Thymus (tissue), 11 donors: ENCODE measurements at regions not wholly inside any gene's neighbourhood (a gene's known extent, or its start where the extent isn't known, plus 50 kb on each side); places are given as distances from the start of the nearest gene placed in this dataset.

ENCODE experiments used
- DNase-seq, 9 donors: peaks; one replicate each; pipeline ENCODE4 v3.0.0-alpha.2; 2013; ENCODE audit warnings: low spot score in 9 of 9, low read depth in 6 of 9, missing footprints in 1 of 9
- H3K27ac ChIP-seq, 2 donors: one replicate each; pipeline ENCODE4 v1.5.1; 2013; ENCODE audit warnings: control low read depth in 1 of 2, low read depth in 1 of 2, low read length in 1 of 2, mild to moderate bottlenecking in 1 of 2, moderate library complexity in 1 of 2
- H3K27me3 ChIP-seq, 2 donors: one replicate each; pipeline ENCODE4 v1.5.1; 2013; ENCODE audit warnings: low read length in 1 of 2; ENCODE audit not compliant: control insufficient read depth in 2 of 2, insufficient read depth in 1 of 2
- H3K36me3 ChIP-seq, 2 donors: one replicate each; pipeline ENCODE4 v1.5.1; 2013; ENCODE audit warnings: low read length in 1 of 2, mild to moderate bottlenecking in 1 of 2, moderate library complexity in 1 of 2; ENCODE audit not compliant: control insufficient read depth in 2 of 2, insufficient read depth in 2 of 2
- H3K4me1 ChIP-seq, 2 donors: one replicate each; pipeline ENCODE4 v1.5.1; 2013; ENCODE audit warnings: low read length in 2 of 2; ENCODE audit not compliant: control insufficient read depth in 2 of 2, insufficient read depth in 2 of 2
- H3K4me3 ChIP-seq, 2 donors: one replicate each; pipeline ENCODE4 v1.5.1; 2013; ENCODE audit warnings: low read length in 2 of 2, control low read depth in 1 of 2, mild to moderate bottlenecking in 1 of 2
- H3K9me3 ChIP-seq, 2 donors: one replicate each; pipeline ENCODE4 v1.5.1; 2013; ENCODE audit warnings: low read length in 1 of 2, mild to moderate bottlenecking in 1 of 2; ENCODE audit not compliant: control insufficient read depth in 2 of 2, insufficient read depth in 1 of 2
- WGBS: extraction: QIAGEN DNeasy Blood & Tissue Kit; methylation state at CpG from one replicate; pipeline ENCODE4 v1.1.7; 2013; 5-methylcytosine and 5-hydroxymethylcytosine counted together
- donor health status: healthy.

DNA sequence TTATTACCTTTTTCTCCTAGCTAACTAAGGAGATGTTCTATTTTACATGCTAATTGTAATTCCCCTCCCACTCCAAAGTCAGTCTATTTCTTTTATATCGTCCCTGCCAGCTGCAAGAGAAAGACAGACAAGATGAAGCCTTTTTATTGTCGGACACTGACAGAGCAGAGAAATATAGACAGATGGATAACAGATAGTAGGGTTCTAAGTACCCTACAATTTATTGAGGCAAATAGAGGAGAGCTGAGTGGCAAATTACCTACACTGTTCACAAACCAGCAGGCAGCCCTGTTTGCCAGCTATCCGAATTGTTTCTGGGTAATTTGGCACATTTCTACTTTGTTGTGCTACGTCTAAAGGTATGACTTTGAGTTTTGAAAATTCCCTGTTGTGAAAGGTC, 392.3 kb upstream of the ZNF717 start:
- Histone ChIP-seq H3K27me3 (no peaks in the 10 kb centered on the region), H3K9me3 (no peaks in the 10 kb centered on the region), H3K27ac (no peak overlapping the region), H3K4me1 (no peaks in the 10 kb centered on the region), H3K4me3 (no peak overlapping the region), H3K36me3 (no peaks in the 10 kb centered on the region)
- no peak for DNase-seq
- 89% methylated on average over 4 of the region's 4 CpGs for WGBS

DNA sequence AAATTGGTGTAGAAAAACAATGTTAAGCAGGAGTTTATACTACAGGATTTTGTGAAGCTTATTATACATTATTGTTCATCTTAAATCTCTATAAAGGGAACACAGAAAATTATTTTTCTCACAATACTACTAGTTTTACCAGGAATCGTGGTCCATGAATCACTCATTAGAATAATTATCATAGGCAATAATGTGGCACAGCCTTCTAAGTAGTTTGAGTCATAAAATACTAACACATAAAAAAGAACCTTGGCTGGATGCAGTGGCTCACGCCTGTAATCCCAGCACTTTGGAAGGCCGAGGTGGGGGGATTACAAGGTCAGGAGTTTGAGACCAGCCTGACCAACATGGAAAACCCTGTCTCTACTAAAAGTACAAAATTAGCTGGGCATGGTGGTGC, 393.1 kb upstream of the ZNF717 start:
- WGBS, result 93% methylated on average over 3 of the region's 3 CpGs
- DNase-seq, result no peak
- H3K27ac ChIP-seq, result no peak overlapping the region
- H3K27me3 ChIP-seq, result no peaks in the 10 kb centered on the region
- H3K9me3 ChIP-seq, result no peaks in the 10 kb centered on the region
- no peaks in the 10 kb centered on the region for H3K36me3 ChIP-seq
- H3K4me1 ChIP-seq, result no peaks in the 10 kb centered on the region
- H3K4me3 ChIP-seq, result no peak overlapping the region

DNA sequence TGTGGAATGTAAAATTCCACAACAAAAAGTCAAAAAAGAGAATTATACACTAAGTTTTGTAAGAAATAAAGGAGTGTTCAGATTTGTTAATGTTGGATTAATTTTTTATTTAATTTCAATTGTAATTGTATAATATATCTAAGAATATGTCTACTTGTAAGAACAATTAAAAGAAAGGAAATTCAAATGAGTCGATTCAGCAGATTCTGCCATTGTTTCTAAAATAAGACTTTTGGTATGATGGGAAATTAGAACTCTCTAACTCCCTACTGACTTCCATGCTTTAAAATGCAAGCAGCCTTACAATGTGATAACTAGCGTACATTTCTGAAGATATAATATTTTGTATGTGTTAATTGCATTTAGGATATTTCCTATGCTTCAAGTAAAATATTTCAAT, 395.9 kb upstream of the ZNF717 start:
- H3K4me1 ChIP-seq, result no peaks in the 10 kb centered on the region
- 90% methylated on average over 2 of the region's 2 CpGs for WGBS
- no peaks in the 10 kb centered on the region for H3K27me3 ChIP-seq
- no peaks in the 10 kb centered on the region for H3K36me3 ChIP-seq
- no peak overlapping the region for H3K27ac ChIP-seq
- peaks cover 0 to 1% of the 10 kb centered on the region in 2 donors for H3K9me3 ChIP-seq
- H3K4me3 ChIP-seq, result no peak overlapping the region
- no peak for DNase-seq

DNA sequence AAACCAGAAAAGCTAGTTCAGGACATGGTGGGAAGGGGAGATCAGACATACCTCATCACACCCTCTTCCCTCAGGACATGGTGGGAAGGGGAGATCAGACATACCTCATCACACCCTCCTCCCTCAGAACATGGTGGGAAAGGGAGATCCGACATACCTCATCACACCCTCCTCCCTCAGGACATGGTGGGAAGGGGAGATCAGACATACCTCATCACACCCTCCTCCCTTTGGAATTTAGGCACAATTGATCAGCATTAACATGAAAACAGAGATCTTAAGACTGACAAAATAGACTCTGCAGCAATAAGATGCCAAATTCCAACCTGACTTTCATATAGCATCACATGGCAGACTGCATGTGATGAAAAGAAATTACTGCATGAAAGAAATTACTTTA, 412.7 kb upstream of the ZNF717 start:
- whole genome bisulfite sequencing, result 87% methylated on average over 1 of the region's 1 CpG
- Histone ChIP-seq H3K9me3 (no peaks in the 10 kb centered on the region), H3K27ac (no peak overlapping the region), H3K4me1 (no peaks in the 10 kb centered on the region), H3K36me3 (no peaks in the 10 kb centered on the region), H3K27me3 (no peaks in the 10 kb centered on the region), H3K4me3 (no peak overlapping the region)
- no peak for DNase-seq

DNA sequence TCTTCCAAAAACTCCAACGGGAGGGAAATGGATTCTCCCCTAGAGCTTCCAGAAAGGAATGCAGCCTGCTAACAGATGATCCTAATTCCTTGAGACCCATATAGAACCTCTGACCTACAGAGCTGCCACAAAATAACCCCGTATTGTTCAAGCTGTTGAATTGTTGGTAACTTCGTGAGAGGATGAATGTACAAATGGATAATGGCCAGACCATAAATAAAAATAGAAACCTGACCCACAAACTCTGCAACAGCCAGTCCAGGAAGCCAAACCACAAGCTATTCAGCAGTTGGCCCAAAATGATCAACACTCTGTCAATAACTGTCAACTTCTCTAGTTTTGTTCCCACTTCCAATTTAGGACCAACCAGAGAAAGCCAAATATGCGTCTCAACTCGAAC, 414.0 kb upstream of the ZNF717 start:
- Histone ChIP-seq H3K9me3 (no peaks in the 10 kb centered on the region), H3K27me3 (no peaks in the 10 kb centered on the region), H3K36me3 (no peaks in the 10 kb centered on the region), H3K27ac (no peak overlapping the region), H3K4me3 (no peak overlapping the region), H3K4me1 (no peaks in the 10 kb centered on the region)
- no peak for DNase-seq
- 42% methylated on average over 5 of the region's 5 CpGs for whole genome bisulfite sequencing

DNA sequence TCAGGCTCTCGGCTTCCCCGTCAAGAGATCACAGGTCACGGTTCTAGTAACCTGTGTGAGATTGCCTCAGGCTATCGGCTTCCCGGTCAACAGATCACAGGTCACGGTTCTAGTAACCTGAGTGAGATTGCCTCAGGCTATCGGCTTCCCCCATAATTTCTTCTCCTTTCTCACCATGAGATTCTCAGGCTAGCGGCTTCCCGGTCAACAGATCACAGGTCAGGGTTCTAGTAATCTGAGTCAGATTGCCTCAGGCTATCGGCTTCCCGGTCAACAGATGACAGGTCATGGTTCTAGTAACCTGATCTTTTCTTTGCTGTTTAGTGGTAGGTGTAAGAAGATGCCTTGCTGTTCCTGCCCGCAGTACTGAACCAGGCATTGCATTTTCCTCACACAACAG, 418.2 kb upstream of the ZNF717 start:
- DNase-seq, result no peak

DNA sequence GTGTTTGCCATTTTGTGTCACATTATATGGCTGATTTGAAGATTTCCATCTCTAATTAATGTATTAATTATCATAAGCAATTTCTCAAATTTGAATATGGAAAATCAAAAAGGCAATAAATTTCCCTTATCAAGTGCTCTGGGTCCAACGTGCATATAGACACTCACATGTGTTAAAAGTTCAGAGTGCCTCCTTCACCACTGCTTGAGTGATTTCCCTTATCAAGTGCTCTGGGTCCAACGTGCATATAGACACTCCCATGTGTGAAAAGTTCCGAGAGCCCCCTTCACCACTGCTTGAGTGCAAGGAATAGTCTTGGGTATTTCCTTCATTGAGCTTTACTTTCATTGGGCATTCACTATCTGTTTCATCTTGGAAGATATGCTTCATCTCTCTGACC, 421.0 kb upstream of the ZNF717 start:
- Histone ChIP-seq H3K36me3 (no peaks in the 10 kb centered on the region), H3K27me3 (no peaks in the 10 kb centered on the region), H3K4me1 (no peaks in the 10 kb centered on the region), H3K4me3 (no peak overlapping the region), H3K27ac (no peak overlapping the region), H3K9me3 (no peaks in the 10 kb centered on the region)
- no peak for DNase-seq
- WGBS, result 89% methylated on average over 3 of the region's 3 CpGs

More for the DNA sequence above, 418.2 kb upstream of the ZNF717 start:
- Histone ChIP-seq H3K27ac (no peak overlapping the region), H3K4me1 (no peaks in the 10 kb centered on the region), H3K27me3 (no peaks in the 10 kb centered on the region), H3K4me3 (no peak overlapping the region), H3K36me3 (no peaks in the 10 kb centered on the region), H3K9me3 (no peaks in the 10 kb centered on the region)
- WGBS, result 91% methylated on average over 12 of the region's 12 CpGs

DNA sequence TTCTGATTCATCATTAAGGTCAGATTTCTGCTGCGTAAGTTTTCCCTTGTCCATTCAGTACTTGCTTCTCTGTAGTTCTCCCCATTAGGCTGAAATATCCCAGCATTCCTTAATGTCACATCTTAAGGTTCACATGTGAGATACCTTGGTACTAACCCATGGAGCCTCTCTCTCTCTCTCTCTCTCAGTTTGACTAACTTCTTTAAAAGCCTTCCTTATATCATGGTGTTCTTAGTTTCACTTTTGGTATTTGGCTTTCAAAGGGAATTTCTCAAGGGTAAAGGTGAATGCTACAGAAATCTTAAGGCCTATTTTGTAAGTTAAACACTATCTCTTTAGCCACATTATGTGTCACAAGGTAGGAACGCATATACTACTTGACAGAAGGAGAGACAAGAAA, 427.3 kb upstream of the ZNF717 start:
- no peaks in the 10 kb centered on the region for H3K4me1 ChIP-seq
- no peak overlapping the region for H3K27ac ChIP-seq
- peaks cover 2 to 5% of the 10 kb centered on the region in 2 donors for H3K9me3 ChIP-seq
- 95% methylated on average over 2 of the region's 2 CpGs for WGBS
- no peaks in the 10 kb centered on the region for H3K36me3 ChIP-seq
- no peaks in the 10 kb centered on the region for H3K27me3 ChIP-seq
- no peak overlapping the region for H3K4me3 ChIP-seq
- no peak for DNase-seq

DNA sequence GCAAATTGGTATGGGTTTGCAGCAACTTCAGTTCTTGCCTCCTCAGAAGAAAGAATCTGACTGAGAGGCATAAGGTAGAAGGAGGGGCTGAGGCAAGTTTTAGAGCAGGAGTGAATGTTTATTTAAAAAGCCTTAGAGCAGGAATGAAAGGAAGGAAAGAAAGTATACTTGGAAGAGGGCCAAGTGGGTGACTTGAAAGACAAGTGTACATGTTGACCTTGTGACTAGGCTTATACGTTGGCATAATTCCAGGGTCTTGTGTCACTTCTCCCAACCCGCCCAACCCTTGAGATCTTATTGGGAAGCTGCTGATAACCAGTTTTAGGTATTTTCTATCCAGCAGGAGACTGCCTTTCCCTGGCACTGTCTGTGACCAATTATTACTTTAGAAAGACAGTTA, 436.9 kb upstream of the ZNF717 start:
- no peak for DNase-seq
- Histone ChIP-seq H3K27ac (no peak overlapping the region), H3K4me1 (no peaks in the 10 kb centered on the region), H3K27me3 (no peaks in the 10 kb centered on the region), H3K36me3 (no peaks in the 10 kb centered on the region), H3K4me3 (no peak overlapping the region), H3K9me3 (no peaks in the 10 kb centered on the region)
- 80% methylated on average over 2 of the region's 2 CpGs for WGBS

DNA sequence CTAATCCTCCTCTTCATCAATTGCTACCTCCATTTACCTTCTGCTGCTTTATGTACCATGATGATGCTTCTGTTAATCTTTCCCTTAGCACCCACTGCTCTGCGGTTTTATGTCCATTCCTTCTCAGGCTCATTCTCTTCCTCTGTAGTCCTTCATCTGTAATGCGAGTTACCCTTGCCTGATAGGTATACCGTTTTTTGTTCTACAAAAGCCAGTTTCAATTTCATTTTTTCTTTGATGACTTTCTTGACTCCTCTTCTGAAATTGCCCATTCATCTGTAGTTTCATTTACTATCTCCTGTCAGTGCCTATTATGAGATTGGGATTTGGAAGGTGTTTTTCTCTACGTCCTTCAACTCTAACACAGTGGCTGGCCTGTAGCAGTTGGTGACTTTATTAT, 445.9 kb upstream of the ZNF717 start:
- Histone ChIP-seq H3K9me3 (no peaks in the 10 kb centered on the region), H3K36me3 (no peaks in the 10 kb centered on the region), H3K27me3 (no peaks in the 10 kb centered on the region), H3K4me3 (no peak overlapping the region), H3K27ac (no peak overlapping the region), H3K4me1 (no peaks in the 10 kb centered on the region)
- 91% methylated on average over 4 of the region's 4 CpGs for WGBS
- no peak for DNase-seq
